Embryonic facial prominence (tissue), 1 donor: ENCODE measurements at regions not wholly inside any gene's neighbourhood (a gene's known extent, or its start where the extent isn't known, plus 50 kb on each side); places are given as distances from the start of the nearest gene placed in this dataset.
"Not testable (repeated sequence)": the region's sequence is repeated elsewhere in the genome, so short reads cannot be mapped to it uniquely, and the experiment has no call there.

Experiments used
- DNase-seq: peaks from one replicate; pipeline ENCODE4 v3.0.0-alpha.2; 2016; ENCODE audit errors: extremely low spot score

GRCh38 chr5:9789777-9790176, 159.6 kb upstream of the TAS2R1 start:
- no peak for DNase-seq

- DNase-seq = no peak
Measured at GRCh38 chr5:9787861-9788600, 157.9 kb upstream of the TAS2R1 start.

GRCh38 chr5:9786380-9787360, 156.5 kb upstream of the TAS2R1 start:
- no peak for DNase-seq

DNA sequence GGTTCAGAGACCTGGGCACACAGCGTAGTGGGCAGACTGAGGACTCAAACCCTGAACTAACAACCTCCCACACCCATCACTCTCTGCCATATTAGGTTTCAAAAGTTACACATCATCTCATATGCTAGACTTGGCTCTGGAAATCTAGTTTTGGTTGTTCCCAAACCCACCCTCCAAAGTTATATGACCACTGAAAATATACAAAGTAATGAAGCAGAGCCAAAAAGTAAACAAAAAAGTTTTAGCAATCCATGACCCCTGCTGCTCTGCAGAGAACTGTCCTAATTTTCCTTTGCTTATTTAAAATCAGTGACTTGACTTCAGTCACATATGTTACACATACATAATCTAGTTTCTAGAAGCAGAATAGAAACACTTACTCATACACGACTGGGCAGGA, 155.6 kb upstream of the TAS2R1 start:
- no peak for DNase-seq

DNA sequence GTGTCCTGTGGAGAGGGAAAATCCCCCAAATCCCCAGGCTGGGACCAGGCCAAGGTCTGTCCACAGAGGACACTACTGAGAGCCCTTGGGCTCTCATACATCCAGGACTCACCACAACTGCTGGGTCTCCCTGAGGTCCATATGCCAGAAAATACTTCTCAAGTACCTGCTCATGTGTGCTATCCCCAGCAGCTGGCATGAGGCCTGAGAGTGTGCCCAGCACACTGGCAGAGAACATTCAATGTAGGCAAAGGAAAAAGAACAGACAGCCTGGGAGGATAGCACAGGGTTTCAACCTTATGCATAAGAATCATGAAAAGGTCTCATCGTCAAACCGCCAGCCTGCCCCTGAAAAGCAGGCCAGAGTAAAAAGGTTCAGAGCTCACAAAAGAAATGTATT, 154.1 kb upstream of the TAS2R1 start:
- DNase-seq = no peak

- no peak for DNase-seq
Measured at GRCh38 chr5:9782826-9783560, 152.8 kb upstream of the TAS2R1 start.

GRCh38 chr5:9781890-9782289, 151.7 kb upstream of the TAS2R1 start:
- no peak for DNase-seq

DNA sequence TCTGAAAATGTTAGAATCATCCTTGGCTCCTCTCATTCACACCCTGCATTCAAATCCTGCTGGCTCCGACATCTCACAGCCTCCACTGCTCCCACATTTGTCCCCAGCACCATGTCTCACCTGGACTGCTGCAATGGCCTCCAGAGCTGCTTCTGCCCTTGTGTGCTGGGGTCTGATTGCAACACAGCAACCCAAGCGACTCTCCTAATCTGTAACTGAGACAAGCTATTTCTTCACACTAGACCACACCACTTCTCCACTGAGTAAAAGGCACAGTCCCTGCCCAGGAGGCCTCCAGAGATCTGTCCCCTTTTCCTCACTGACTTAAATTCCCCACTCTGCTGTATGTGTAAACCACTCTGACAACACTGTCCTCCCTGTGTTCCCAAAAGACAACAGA, 151.1 kb upstream of the TAS2R1 start:
- DNase-seq = no peak

DNA sequence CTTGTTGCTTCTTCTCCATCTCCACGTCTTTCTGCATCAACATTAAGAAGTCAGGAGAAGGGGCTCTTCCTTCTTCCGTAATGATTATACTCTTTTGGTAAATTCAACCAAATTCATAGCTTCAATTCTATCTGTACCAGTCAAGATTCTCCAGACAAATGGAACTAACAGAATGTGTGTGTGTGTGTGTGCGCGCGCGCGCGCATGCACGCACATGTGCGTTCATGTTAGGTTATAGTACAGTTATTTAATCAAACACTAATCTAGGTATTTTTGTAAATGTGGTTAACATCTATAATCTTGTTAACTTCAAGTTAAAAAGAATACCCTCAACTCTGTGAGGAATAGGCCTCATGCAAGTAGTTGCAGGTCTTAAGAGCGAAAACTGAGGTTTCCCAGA, 150.3 kb upstream of the TAS2R1 start:
- no peak for DNase-seq

DNA sequence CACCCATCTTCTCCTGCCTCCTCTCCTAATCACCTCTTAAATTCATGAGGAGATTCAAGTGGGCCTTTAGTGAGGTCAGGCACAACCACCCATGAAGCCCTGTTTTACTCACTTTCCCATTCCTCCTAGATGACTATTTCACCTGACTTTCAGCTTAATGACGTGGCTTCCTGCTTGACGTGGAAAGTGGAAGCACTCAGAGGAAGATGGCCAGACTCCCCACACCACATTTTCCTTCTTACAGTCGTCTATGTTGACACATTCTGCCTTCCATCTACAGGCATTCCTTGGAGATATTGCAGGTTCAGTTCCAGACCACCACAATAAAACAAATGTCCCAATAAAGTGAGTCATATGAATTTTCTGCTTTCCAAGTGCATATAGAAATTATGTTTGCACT, 146.4 kb upstream of the TAS2R1 start:
- DNase-seq = no peak

DNA sequence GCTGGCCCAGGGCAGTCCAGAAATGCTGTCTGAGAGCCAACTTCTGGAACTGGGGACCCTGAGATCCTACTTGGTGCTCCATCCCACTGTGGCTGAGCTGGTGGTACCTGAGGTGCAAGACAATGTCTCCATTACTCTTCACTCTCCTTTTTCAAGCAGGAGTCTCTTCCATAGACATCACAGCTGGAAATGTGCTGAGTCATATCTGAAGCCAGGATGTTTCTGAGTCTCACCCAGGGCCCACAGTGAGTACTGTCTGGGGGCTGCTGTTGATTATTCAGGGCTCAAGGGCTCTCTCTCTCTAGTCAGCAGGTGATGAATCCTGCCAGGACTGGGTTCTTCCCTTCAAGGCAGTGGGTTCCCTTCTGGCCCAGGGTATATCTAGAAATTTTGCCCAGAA, 145.2 kb upstream of the TAS2R1 start:
- DNase-seq = no peak

- DNase-seq = no peak
Measured at GRCh38 chr5:9774472-9775079, 144.4 kb upstream of the TAS2R1 start.

DNA sequence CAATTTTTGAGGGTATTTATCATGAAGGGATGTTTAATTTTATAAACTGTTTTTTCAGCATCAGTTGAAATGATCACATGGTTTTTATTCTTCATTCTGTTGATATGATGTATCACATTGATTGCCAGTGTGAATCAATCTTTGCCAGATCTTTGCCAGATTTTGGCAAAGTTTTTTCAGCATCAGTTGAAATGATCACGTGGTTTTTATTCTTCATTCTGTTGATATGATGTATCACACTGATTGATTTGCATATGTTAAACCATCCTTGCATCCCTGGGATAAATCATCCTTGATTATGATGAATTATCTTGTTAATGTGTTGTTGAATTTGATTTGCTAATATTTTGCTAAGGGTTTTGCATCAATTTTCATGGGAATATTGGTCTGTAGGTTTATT, 140.9 kb upstream of the TAS2R1 start:
- no peak for DNase-seq

DNA sequence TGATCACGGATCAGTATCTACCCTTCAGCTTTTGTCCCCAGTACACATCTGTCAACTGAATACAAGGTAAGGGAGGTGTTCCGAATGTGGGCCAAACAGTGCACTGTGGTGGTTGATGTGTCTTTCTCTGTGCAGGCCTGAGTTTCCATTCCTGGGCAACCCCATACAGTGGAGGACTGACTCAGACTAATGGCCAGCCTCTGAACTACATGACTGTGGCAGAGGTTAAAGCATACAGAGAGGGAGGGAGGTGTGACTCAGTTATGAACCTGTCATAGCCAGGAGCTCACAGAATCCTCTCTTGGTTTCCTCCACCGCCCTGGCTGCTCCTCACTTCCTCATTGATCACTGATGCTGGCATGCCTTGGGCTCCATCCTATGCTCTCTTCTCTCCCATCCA, 136.4 kb upstream of the TAS2R1 start:
- no peak for DNase-seq

DNA sequence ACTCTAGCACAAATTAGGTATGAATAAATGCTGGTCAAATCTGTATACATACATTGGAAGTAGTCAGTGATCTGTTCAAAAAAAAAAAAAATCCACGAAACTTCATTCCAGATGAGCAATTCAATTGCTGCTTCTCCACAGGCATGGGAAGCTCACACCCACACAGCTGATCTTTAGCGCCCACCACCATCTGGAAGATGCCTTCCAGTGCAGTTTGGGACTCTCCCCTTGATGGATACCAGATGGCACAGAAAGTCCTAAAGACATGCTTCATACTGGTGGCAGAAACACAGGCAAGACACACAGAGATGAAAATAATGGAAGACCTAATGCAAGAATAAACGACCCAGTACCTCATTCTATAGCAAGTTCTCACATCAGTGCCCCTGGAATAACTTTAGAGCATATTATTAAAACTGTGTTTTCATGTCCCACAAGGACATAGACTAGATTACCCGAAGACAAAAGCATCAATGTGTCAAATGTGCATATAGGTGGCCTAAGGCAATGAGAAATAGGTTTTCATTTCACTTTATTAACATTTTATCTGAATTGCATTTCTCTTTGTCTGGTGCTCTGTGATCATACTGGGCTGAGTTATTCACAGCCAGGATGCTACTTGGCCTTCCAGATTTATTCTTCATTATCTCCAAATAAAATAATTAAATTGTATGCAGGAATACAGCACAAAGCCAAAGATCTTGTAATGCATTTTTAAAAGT, 135.4 kb upstream of the TAS2R1 start:
- no peak for DNase-seq

- DNase-seq = no peak
Measured at GRCh38 chr5:9761706-9762105, 131.6 kb upstream of the TAS2R1 start.

DNA sequence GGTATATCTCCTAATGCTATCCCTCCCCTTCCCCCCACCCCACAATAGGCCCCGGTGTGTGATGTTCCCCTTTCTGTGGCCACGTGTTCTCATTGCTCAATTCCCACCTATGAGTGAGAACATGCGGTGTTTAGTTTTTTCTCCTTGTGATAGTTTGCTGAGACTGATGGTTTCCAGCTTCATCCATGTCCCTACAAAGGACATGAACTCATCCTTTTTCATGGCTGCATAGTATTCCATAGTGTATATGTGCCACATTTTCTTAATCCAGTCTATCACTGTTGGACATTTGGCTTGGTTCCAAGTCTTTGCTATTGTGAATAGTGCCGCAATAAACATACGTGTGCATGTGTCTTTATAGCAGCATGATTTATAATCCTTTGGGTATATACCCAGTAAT, 122.5 kb upstream of the TAS2R1 start:
- not testable (repeated sequence) for DNase-seq

- no peak for DNase-seq
Measured at GRCh38 chr5:9743507-9743906, 113.4 kb upstream of the TAS2R1 start.

GRCh38 chr5:9742848-9743247, 112.7 kb upstream of the TAS2R1 start:
- DNase-seq = no peak

- no peak for DNase-seq
Measured at GRCh38 chr5:9739135-9739534, 109.0 kb upstream of the TAS2R1 start.

DNA sequence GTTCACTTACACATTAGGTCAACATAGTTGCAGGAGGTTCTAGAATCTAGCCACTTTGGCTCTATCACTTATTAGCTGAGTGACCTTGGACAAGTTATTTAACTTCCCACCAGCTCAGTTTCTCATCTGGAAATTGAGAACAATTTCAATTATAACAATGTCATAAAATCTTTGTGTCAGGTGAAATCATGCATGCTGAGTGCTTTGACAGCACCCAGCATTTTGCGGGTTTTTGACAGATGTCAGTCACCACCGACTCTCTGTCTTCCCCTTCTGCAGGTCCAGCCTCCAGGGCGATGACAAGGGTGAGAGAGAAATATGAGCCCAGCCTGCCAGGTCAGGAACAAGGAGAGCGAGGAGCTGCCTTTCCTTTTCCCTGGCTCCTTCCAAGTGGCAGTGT, 107.1 kb upstream of the TAS2R1 start:
- DNase-seq = no peak
